ENCODE measurements at regions not wholly inside any gene's neighbourhood (a gene's known extent, or its start where the extent isn't known, plus 50 kb on each side); places are given as distances from the start of the nearest gene placed in this dataset.
"Not testable (repeated sequence)": the region's sequence is repeated elsewhere in the genome, so short reads cannot be mapped to it uniquely, and the experiment has no call there.

DNA sequence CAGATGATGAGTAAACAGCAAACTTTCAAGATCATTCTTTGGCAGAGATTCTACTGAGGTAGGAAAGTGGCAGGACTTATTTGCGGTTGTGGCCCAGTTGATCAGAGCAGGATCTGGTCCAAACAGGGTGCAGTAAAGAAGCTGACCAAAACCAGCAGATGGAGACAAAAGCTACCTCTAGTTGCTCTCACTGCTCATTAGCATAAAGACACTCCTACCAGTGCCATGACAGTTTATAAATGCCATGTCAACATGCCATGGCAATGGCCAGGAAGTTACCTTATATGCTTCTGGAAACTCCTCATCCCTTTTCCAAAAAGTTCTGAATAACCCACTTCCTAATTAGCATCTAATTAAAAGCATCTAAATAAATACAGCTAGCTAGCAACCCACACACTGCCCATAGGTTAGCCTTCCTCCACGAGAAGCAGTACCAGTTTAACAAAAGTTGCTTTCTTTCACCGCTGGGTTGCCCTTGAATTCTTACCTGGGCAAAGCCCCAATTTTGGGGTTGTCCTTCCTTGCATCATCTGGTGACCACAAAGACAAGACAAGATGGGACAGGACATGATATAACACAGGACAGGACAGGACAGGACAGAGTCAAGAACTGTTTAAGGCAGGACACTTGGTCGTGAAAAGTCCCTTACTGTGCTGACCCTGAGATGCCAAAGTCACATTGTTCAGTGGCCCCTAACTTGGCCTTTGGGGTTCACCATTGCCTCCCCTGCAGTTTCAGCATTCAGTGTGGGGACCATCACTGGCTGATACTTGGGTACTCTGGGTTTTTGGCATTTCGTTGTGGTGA, 59.2 kb downstream of the PPIAL4D start:
- not testable (repeated sequence) for TF ChIP-seq POLR2AphosphoS5, POLR2A (IDR thresholded peaks at IDR 0.05)
- TF ChIP-seq, protein P1, sequence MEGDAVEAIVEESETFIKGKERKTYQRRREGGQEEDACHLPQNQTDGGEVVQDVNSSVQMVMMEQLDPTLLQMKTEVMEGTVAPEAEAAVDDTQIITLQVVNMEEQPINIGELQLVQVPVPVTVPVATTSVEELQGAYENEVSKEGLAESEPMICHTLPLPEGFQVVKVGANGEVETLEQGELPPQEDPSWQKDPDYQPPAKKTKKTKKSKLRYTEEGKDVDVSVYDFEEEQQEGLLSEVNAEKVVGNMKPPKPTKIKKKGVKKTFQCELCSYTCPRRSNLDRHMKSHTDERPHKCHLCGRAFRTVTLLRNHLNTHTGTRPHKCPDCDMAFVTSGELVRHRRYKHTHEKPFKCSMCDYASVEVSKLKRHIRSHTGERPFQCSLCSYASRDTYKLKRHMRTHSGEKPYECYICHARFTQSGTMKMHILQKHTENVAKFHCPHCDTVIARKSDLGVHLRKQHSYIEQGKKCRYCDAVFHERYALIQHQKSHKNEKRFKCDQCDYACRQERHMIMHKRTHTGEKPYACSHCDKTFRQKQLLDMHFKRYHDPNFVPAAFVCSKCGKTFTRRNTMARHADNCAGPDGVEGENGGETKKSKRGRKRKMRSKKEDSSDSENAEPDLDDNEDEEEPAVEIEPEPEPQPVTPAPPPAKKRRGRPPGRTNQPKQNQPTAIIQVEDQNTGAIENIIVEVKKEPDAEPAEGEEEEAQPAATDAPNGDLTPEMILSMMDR (IDR thresholded peaks at IDR 0.05), result not testable (repeated sequence)

Data from breast epithelium (tissue), 3 donors.